BJ (cell line): ENCODE measurements at regions not wholly inside any gene's neighbourhood (a gene's known extent, or its start where the extent isn't known, plus 50 kb on each side); places are given as distances from the start of the nearest gene placed in this dataset.
A peak's percentile ranks its signal among the peaks of the same experiment; 100 is the strongest.

ENCODE experiments used
- CTCF ChIA-PET: fragments of 350-600 bp; formaldehyde crosslinking; extraction: SDS; loops from one replicate; lab custom pipeline; 2021; ENCODE audit warnings: antibody characterized with exemption, inconsistent platforms; lab: Yijun Ruan, JAX
- POLR2A ChIA-PET: fragments of 300-600 bp; sonication (Branson Sonifier 250); formaldehyde crosslinking; extraction: SDS; loops from one replicate; lab custom pipeline; 2021; ENCODE audit warnings: antibody characterized with exemption; lab: Charles Lee
- DNase-seq: peaks from one replicate; pipeline ENCODE4 v3.0.0-alpha.2; 2011; ENCODE audit warnings: low read depth
- H3K27me3 ChIP-seq: 2 replicates; pipeline ENCODE4 v1.6.0; 2011; ENCODE audit warnings: low read length; ENCODE audit not compliant: control insufficient read depth, insufficient read depth
- H3K36me3 ChIP-seq: 2 replicates; pipeline ENCODE4 v1.5.1; 2011; ENCODE audit warnings: low read length; ENCODE audit not compliant: control insufficient read depth, insufficient read depth
- H3K4me3 ChIP-seq: 2 replicates; pipeline ENCODE4 v1.5.1; 2011; ENCODE audit warnings: low read depth, mild to moderate bottlenecking, control low read depth, low read length
- TF ChIP-seq, protein P1 (sequence below): IDR thresholded peaks from 2 replicates; pipeline ENCODE4 v1.5.1; 2011; ENCODE audit warnings: low read depth, mild to moderate bottlenecking, control low read depth, inconsistent platforms, low read length, moderate library complexity; ENCODE audit not compliant: insufficient read depth

DNA sequence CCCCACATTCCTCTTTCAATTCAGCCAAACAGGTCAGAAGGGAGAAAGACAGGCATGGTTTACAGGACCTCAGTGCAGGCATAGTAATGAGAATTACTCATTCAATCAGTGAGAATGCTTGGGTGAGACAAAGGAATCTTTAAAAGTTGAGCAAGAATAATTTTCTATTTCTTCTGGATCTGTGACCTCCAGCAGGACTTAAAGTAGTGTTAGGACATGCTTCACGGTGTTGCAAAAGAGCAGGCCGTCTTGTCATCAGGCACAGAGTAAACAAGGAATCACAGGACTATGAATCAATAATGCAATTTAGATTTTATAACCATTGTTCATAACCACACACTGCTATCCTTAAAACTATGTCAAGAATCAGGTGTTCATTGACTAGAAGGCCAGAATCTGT is 130.6 kb upstream of the GLRA2 start:
- CTCF ChIA-PET, result no interaction called here
- no peak overlapping the region for H3K4me3 ChIP-seq
- H3K27me3 ChIP-seq, result no peaks in the 10 kb centered on the region
- peak; percentile 52 for DNase-seq
- H3K36me3 ChIP-seq, result no peaks in the 10 kb centered on the region
- POLR2A ChIA-PET, result no interaction called here
- TF ChIP-seq, protein P1, sequence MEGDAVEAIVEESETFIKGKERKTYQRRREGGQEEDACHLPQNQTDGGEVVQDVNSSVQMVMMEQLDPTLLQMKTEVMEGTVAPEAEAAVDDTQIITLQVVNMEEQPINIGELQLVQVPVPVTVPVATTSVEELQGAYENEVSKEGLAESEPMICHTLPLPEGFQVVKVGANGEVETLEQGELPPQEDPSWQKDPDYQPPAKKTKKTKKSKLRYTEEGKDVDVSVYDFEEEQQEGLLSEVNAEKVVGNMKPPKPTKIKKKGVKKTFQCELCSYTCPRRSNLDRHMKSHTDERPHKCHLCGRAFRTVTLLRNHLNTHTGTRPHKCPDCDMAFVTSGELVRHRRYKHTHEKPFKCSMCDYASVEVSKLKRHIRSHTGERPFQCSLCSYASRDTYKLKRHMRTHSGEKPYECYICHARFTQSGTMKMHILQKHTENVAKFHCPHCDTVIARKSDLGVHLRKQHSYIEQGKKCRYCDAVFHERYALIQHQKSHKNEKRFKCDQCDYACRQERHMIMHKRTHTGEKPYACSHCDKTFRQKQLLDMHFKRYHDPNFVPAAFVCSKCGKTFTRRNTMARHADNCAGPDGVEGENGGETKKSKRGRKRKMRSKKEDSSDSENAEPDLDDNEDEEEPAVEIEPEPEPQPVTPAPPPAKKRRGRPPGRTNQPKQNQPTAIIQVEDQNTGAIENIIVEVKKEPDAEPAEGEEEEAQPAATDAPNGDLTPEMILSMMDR, result no peak

DNA sequence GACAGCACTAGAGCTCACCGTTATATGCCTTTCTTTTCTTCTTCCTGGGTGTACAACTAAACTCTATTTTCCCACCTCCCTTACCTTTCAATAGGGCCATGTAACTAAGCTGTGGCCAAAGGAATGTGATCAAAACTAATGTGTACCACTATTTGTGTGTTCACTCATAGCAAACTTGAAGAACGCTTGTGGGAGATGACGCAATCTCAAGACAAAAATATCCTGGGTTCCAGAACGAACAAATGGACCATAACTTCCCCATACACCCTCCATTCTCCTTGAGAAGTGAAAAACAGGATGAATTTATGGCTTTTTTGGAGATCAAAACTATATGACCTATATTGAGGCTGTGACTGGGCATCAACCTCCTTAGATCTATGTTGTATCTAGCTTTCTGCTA is 139.7 kb upstream of the GLRA2 start:
- Histone ChIP-seq H3K27me3 (no peaks in the 10 kb centered on the region), H3K4me3 (no peak overlapping the region), H3K36me3 (no peaks in the 10 kb centered on the region)
- ChIA-PET CTCF (no interaction called here), POLR2A (no interaction called here)
- no peak for DNase-seq
- TF ChIP-seq, protein P1, result no peak

DNA sequence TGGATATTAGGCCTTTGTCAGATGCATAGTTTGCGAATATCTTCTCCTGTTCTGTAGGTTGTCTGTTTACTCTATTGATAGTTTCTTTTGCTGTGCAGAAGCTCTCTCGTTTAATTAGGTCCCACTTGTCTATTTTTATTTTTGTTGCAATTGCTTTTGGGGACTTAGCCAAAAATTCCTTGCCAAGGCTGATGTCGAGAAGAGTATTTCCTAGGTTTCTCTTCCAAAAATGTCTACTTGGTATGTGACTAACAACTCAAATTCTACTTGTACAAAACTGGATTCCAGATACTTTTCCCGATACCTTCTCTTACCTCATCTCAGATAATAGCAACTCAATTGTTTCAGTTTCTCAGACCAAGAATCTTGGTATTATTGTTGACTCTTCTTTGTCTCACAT is 142.4 kb upstream of the GLRA2 start:
- POLR2A ChIA-PET, result no interaction called here

GRCh38 chrX:14380044-14380443 is 149.3 kb upstream of the GLRA2 start:
- POLR2A ChIA-PET, result no interaction called here
- DNase-seq, result no peak
- CTCF ChIA-PET, result no interaction called here
- no peaks in the 10 kb centered on the region for H3K36me3 ChIP-seq
- TF ChIP-seq, protein P1, result no peak
- H3K27me3 ChIP-seq, result no peaks in the 10 kb centered on the region
- no peak overlapping the region for H3K4me3 ChIP-seq

More for the DNA sequence above, 142.4 kb upstream of the GLRA2 start:
- CTCF ChIA-PET, result no interaction called here
- Histone ChIP-seq H3K27me3 (no peaks in the 10 kb centered on the region), H3K36me3 (no peaks in the 10 kb centered on the region), H3K4me3 (no peak overlapping the region)
- TF ChIP-seq, protein P1, result no peak
- DNase-seq, result no peak

DNA sequence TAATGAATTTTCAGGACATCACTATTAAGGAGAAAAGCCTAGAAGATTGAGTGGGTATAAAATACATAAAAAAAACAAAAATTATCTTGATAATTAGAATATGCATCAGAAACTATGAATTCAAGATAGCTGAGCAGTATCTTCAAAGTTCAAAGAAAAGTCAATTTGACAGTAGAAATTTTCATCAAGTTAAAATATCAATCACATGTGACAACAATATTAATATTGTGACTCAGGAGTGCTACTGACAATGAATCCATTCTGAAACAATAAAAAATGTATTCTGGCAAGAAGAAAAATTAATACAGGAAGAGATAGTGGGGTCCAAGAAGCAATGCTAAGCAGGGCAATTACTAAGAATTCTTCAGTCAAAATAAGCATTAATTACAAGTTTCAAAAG is 151.9 kb upstream of the GLRA2 start:
- Histone ChIP-seq H3K27me3 (no peaks in the 10 kb centered on the region), H3K36me3 (no peaks in the 10 kb centered on the region), H3K4me3 (no peak overlapping the region)
- no peak for DNase-seq
- ChIA-PET CTCF (no interaction called here), POLR2A (no interaction called here)
- TF ChIP-seq, protein P1, result no peak
